Endothelial cell of umbilical vein (primary cell): ENCODE measurements at regions not wholly inside any gene's neighbourhood (a gene's known extent, or its start where the extent isn't known, plus 50 kb on each side); places are given as distances from the start of the nearest gene placed in this dataset.

Experiments used
- BruUV-seq: library from RNA; stranded (reverse); fragments of 400-500 nt; replicated peaks from 2 replicates; lab custom pipeline; 2021; lab: Mats Ljungman, UMichigan
- CTCF ChIA-PET: fragments of 300-600, 350-600 bp; sonication (Branson Sonifier 250); formaldehyde crosslinking; loops from one replicate; lab custom pipeline; 2021; ENCODE audit warnings: antibody characterized with exemption, inconsistent platforms; lab: Charles Lee
- POLR2A ChIA-PET: fragments of 300-600, 350-600 bp; sonication (Branson Sonifier 250); formaldehyde crosslinking; loops from one replicate; lab custom pipeline; 2021; ENCODE audit warnings: antibody characterized with exemption, inconsistent platforms; lab: Charles Lee
- DNase-seq: peaks from one replicate; pipeline ENCODE4 v3.0.0-alpha.2; 2011; ENCODE audit warnings: low read depth, low spot score
- FAIRE-seq: peaks from 2 replicates; lab custom pipeline; 2011; peaks lifted over from hg19 to GRCh38; lab: Jason Lieb, UNC
- H2AFZ ChIP-seq: 2 replicates; pipeline ENCODE4 v1.6.0; 2012; ENCODE audit warnings: low read depth, low read length, control low read depth, inconsistent platforms
- H3K27ac ChIP-seq: 2 replicates; pipeline ENCODE4 v1.5.1; 2011; ENCODE audit warnings: low read depth, mild to moderate bottlenecking, control low read depth, low read length, moderate library complexity; ENCODE audit not compliant: insufficient read depth
- H3K27me3 ChIP-seq, 2 experiments: 2 replicates each; pipeline versions ENCODE4 v1.6.0 to v1.6.1; 2011; ENCODE audit warnings: low read length in 2 of 2, mixed read lengths in 1 of 2; ENCODE audit not compliant: control insufficient read depth in 2 of 2, insufficient read depth in 2 of 2
- H3K36me3 ChIP-seq, 2 experiments: 2 replicates in 1 of 2; 3 replicates in 1 of 2; pipeline ENCODE4 v1.5.1; 2011; ENCODE audit warnings: low read length in 2 of 2, mild to moderate bottlenecking in 1 of 2, moderate library complexity in 1 of 2; ENCODE audit not compliant: control insufficient read depth in 2 of 2, insufficient read depth in 2 of 2; ENCODE audit errors: extremely low read depth in 1 of 2
- H3K4me1 ChIP-seq: 3 replicates; pipeline ENCODE4 v1.5.1; 2011; ENCODE audit warnings: mild to moderate bottlenecking, low read length; ENCODE audit not compliant: control insufficient read depth, insufficient read depth; ENCODE audit errors: extremely low read depth
- H3K4me2 ChIP-seq: 2 replicates; pipeline ENCODE4 v1.6.1; 2011; ENCODE audit warnings: low read length, control low read depth, mixed read lengths; ENCODE audit not compliant: insufficient read depth
- H3K4me3 ChIP-seq, 3 experiments: fragments of 200-600 bp in 1 of 3; sonication (generic), shearing (Covaris generic) in 1 of 3; replicated peaks in 1 of 3; 2 replicates each; pipeline ENCODE4 v1.5.1; 2011 to 2016; ENCODE audit warnings: control low read depth in 3 of 3, low read length in 3 of 3, mild to moderate bottlenecking in 2 of 3, inconsistent platforms in 1 of 3, low read depth in 1 of 3, moderate library complexity in 1 of 3; ENCODE audit not compliant: insufficient read depth in 1 of 3
- H3K79me2 ChIP-seq: 2 replicates; pipeline ENCODE4 v1.6.0; 2012; ENCODE audit warnings: low read length, inconsistent platforms; ENCODE audit not compliant: control insufficient read depth, insufficient read depth
- H3K9ac ChIP-seq: replicated peaks from 2 replicates; pipeline ENCODE3; 2011; ENCODE audit warnings: low read length, control low read depth; ENCODE audit not compliant: insufficient read depth; ENCODE audit errors: extremely low read depth
- H3K9me1 ChIP-seq: replicated peaks from 3 replicates; pipeline ENCODE4 v1.6.0; 2011; ENCODE audit warnings: mild to moderate bottlenecking, low read length; ENCODE audit not compliant: control insufficient read depth, insufficient read depth; ENCODE audit errors: extremely low read depth
- H3K9me3 ChIP-seq: replicated peaks from 2 replicates; pipeline ENCODE4 v1.5.1; 2012; ENCODE audit warnings: low read length, inconsistent platforms; ENCODE audit not compliant: control insufficient read depth, insufficient read depth
- H4K20me1 ChIP-seq: replicated peaks from 2 replicates; pipeline ENCODE3; 2011; ENCODE audit warnings: mild to moderate bottlenecking, low read length; ENCODE audit not compliant: control insufficient read depth, insufficient read depth; ENCODE audit errors: extremely low read depth
- EZH2 ChIP-seq: IDR thresholded peaks from 2 replicates; pipeline ENCODE4 v1.6.1; 2012; ENCODE audit warnings: borderline replicate concordance, low read depth, mild to moderate bottlenecking, moderate library complexity, low read length, inconsistent platforms; ENCODE audit not compliant: severe bottlenecking
- FOS ChIP-seq: IDR thresholded peaks from 2 replicates; pipeline ENCODE4 v1.6.1; 2011; ENCODE audit warnings: mild to moderate bottlenecking, low read length, moderate library complexity, borderline replicate concordance; ENCODE audit not compliant: insufficient read depth
- GATA2 ChIP-seq: IDR thresholded peaks from 2 replicates; pipeline ENCODE4 v1.7.0; 2011; ENCODE audit warnings: low read depth, mild to moderate bottlenecking, moderate library complexity, mixed read lengths, low read length; ENCODE audit not compliant: insufficient read length, insufficient read depth
- JUN ChIP-seq: IDR thresholded peaks from 2 replicates; pipeline ENCODE4 v1.6.1; 2011; ENCODE audit warnings: borderline replicate concordance, low read depth; ENCODE audit not compliant: insufficient read length, insufficient read depth
- MYC ChIP-seq: IDR thresholded peaks from one replicate; pipeline ENCODE4 v1.6.1; 2011; ENCODE audit warnings: mild to moderate bottlenecking, low read depth, low read length
- POLR2A ChIP-seq: IDR thresholded peaks from 2 replicates; pipeline ENCODE4 v1.6.1; 2012; ENCODE audit warnings: low read depth, mild to moderate bottlenecking, control low read depth, low read length
- POLR2AphosphoS5 ChIP-seq: IDR thresholded peaks from 2 replicates; pipeline ENCODE4 v1.6.1; 2012; ENCODE audit warnings: low read depth, mild to moderate bottlenecking, control low read depth, low read length, moderate library complexity; ENCODE audit not compliant: insufficient read depth
- dilution Hi-C: fragments of 300-500 bp; cut with MboI; formaldehyde crosslinking; loops from one replicate; pipeline ENCODE4 v1.15.0; 2019; ENCODE audit warnings: low sequenced_read_pairs; ENCODE audit not compliant: extremely low pct_ligation_motif_present
- intact Hi-C: fragments of 100-400 bp; cut with micrococcal nuclease; formaldehyde crosslinking; loops from one replicate; pipeline ENCODE4 v1.10.0; 2022
- TF ChIP-seq, protein P1 (sequence below), 2 donors: IDR thresholded peaks; 1 replicate in 1 of 2; 2 replicates in 1 of 2; pipeline ENCODE4 v1.5.1; 2011; ENCODE audit warnings: low read length in 2 of 2, mild to moderate bottlenecking in 2 of 2, moderate library complexity in 2 of 2, control low read depth in 1 of 2, inconsistent platforms in 1 of 2, low read depth in 1 of 2; ENCODE audit not compliant: insufficient read depth in 1 of 2; ENCODE audit errors: extremely low read depth in 1 of 2
- TF ChIP-seq, protein P2 (sequence below): IDR thresholded peaks from 2 replicates; pipeline ENCODE4 v1.6.1; 2011; ENCODE audit not compliant: insufficient read depth, insufficient read length

DNA sequence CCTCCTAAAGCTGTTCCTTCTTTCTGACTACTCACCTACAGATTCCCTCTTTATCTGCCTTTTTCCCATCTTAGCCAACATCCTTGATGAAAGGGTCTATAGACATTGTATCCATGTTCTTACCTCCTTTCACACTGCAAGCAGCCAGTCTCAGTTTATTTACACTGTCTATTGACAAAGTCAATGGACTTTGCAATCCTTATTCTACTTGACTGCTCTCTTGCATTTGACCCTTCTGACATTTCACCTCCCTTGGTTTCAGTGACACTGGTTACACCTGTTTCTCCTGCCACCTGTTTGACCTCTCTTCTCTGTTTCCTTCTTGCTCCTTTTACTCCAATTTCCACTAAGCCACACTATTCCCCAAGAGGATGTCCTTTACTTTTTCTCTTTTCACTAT, 224.0 kb upstream of the SNX7 start:
- ChIA-PET POLR2A (no interaction called here), CTCF (no interaction called here)
- Histone ChIP-seq H3K27me3 (no peaks in the 10 kb centered on the region), H3K27ac (no peak overlapping the region), H3K4me2 (no peak overlapping the region), H3K9me1 (no peaks in the 10 kb centered on the region), H4K20me1 (no peaks in the 10 kb centered on the region), H3K36me3 (no peaks in the 10 kb centered on the region), H2AFZ (no peak overlapping the region), H3K4me1 (no peaks in the 10 kb centered on the region), H3K9ac (no peak overlapping the region), H3K4me3 (no peak overlapping the region), H3K9me3 (no peaks in the 10 kb centered on the region), H3K79me2 (no peaks in the 10 kb centered on the region)
- DNase-seq (no peak), FAIRE-seq (no peak)
- TF ChIP-seq MYC (no peak), POLR2AphosphoS5 (no peak), JUN (no peak), GATA2 (no peak), EZH2 (no peak), FOS (no peak), POLR2A (no peak)
- TF ChIP-seq, protein P1, sequence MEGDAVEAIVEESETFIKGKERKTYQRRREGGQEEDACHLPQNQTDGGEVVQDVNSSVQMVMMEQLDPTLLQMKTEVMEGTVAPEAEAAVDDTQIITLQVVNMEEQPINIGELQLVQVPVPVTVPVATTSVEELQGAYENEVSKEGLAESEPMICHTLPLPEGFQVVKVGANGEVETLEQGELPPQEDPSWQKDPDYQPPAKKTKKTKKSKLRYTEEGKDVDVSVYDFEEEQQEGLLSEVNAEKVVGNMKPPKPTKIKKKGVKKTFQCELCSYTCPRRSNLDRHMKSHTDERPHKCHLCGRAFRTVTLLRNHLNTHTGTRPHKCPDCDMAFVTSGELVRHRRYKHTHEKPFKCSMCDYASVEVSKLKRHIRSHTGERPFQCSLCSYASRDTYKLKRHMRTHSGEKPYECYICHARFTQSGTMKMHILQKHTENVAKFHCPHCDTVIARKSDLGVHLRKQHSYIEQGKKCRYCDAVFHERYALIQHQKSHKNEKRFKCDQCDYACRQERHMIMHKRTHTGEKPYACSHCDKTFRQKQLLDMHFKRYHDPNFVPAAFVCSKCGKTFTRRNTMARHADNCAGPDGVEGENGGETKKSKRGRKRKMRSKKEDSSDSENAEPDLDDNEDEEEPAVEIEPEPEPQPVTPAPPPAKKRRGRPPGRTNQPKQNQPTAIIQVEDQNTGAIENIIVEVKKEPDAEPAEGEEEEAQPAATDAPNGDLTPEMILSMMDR (IDR thresholded peaks at IDR 0.05; ENCODE audit: extremely low read depth in 1 of 2, insufficient read depth in 1 of 2, low read depth in 1 of 2, low read length in 2 of 2) = no peak
- TF ChIP-seq, protein P2, sequence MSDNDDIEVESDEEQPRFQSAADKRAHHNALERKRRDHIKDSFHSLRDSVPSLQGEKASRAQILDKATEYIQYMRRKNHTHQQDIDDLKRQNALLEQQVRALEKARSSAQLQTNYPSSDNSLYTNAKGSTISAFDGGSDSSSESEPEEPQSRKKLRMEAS = no peak
- dilution Hi-C loops = no loop called here
- intact Hi-C loops = no loop called here
- BruUV-seq = no TSS peak
